ENCODE measurements at regions not wholly inside any gene's neighbourhood (a gene's known extent, or its start where the extent isn't known, plus 50 kb on each side); places are given as distances from the start of the nearest gene placed in this dataset.

DNA sequence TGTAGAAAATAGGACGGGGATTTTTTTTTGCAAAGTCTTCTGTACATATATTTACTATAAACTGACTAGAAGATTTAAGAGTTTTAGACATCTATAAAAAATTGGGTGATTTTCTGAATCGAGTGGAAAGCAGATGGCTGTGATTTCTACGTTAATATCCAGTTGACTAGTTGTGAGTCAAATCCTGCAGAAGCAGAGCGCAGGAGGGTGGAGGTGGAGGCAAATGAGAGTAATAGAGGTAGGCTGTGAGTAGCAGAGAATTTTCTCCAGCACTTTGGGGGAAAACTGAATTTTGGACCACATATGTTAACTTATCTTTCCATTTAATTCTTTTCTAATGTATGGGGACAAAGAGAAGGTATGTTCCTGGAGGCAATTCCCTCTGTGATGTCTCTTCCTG is 82.1 kb upstream of the SOX3 start:
- Histone ChIP-seq H3K36me3 (ENCODE audit: insufficient read depth, low read length) (no peaks in the 10 kb centered on the region), H3K4me3 (ENCODE audit: insufficient read depth, low read length) (no peak overlapping the region), H3K4me1 (ENCODE audit: insufficient read depth, low read length) (no peaks in the 10 kb centered on the region), H3K9me3 (ENCODE audit: low read depth, low read length) (no peaks in the 10 kb centered on the region), H3K4me2 (ENCODE audit: insufficient read depth, low read length) (no peak overlapping the region), H3K79me2 (ENCODE audit: insufficient read depth, low read length) (no peaks in the 10 kb centered on the region), H3K27me3 (ENCODE audit: insufficient read depth, low read length) (no peaks in the 10 kb centered on the region), H3K27ac (ENCODE audit: low read depth, low read length) (no peak overlapping the region), H4K20me1 (ENCODE audit: insufficient read depth, low read length) (no peaks in the 10 kb centered on the region), H2AFZ (ENCODE audit: low read length) (no peak overlapping the region)
- TF ChIP-seq, protein P1, sequence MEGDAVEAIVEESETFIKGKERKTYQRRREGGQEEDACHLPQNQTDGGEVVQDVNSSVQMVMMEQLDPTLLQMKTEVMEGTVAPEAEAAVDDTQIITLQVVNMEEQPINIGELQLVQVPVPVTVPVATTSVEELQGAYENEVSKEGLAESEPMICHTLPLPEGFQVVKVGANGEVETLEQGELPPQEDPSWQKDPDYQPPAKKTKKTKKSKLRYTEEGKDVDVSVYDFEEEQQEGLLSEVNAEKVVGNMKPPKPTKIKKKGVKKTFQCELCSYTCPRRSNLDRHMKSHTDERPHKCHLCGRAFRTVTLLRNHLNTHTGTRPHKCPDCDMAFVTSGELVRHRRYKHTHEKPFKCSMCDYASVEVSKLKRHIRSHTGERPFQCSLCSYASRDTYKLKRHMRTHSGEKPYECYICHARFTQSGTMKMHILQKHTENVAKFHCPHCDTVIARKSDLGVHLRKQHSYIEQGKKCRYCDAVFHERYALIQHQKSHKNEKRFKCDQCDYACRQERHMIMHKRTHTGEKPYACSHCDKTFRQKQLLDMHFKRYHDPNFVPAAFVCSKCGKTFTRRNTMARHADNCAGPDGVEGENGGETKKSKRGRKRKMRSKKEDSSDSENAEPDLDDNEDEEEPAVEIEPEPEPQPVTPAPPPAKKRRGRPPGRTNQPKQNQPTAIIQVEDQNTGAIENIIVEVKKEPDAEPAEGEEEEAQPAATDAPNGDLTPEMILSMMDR (IDR thresholded peaks at IDR 0.05; ENCODE audit: extremely low read depth, low read depth, low read length), result no peak
- no peak for DNase-seq (ENCODE audit: insufficient read length, low spot score, missing footprints)

DNA sequence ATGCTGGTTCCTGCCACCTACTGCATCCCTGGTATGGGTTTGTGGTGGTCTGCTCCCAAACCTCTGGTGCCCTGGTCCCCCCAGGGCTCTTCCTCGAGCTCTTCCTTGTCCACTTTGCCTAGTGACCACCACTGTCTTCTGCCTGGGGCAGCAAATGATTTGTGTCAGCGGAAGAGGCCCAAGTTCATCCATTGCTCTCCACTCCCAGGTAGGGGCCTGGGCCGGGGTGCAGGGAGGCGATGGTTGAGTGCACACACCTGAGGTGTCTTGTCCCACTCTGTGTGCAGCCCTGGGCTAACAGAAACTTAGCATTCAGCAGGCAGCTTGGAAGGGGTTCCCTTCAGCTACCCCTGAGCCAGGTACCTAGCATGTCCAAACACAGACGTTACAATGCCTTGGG is 75.6 kb upstream of the SOX3 start:
- H3K79me2 ChIP-seq (ENCODE audit: insufficient read depth, low read length), result no peaks in the 10 kb centered on the region
- H3K4me2 ChIP-seq (ENCODE audit: insufficient read depth, low read length), result no peak overlapping the region
- H3K27me3 ChIP-seq (ENCODE audit: insufficient read depth, low read length), result no peaks in the 10 kb centered on the region
- H2AFZ ChIP-seq (ENCODE audit: low read length), result no peak overlapping the region
- no peak for DNase-seq (ENCODE audit: insufficient read length, low spot score, missing footprints)
- H4K20me1 ChIP-seq (ENCODE audit: insufficient read depth, low read length), result no peaks in the 10 kb centered on the region
- H3K9me3 ChIP-seq (ENCODE audit: low read depth, low read length), result no peaks in the 10 kb centered on the region
- TF ChIP-seq, protein P1 (IDR thresholded peaks at IDR 0.05; ENCODE audit: extremely low read depth, low read depth, low read length), result no peak
- no peak overlapping the region for H3K4me3 ChIP-seq (ENCODE audit: insufficient read depth, low read length)
- no peak overlapping the region for H3K27ac ChIP-seq (ENCODE audit: low read depth, low read length)
- H3K36me3 ChIP-seq (ENCODE audit: insufficient read depth, low read length), result no peaks in the 10 kb centered on the region
- H3K4me1 ChIP-seq (ENCODE audit: insufficient read depth, low read length), result no peaks in the 10 kb centered on the region

DNA sequence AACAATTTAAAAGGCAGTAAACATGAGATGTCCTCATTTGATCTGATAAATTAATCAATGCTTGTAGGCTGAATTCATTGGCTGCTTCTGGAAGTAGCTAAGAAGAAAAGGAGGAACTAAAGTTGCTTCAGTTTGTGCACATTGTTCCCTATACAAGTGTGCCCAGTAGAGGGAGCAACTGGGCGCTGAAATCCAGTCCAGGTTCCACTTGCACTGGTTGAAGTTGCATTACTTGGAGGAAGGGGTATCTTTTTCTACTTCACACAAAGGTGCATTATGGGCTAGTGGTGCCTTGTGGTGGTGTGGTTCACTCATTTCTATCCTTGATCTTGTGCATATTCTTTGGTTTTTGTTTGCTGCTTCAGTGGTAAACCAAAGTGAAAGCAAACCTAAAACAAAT is 67.9 kb upstream of the SOX3 start:
- DNase-seq (ENCODE audit: insufficient read length, low spot score, missing footprints), result peak; percentile 11
- Histone ChIP-seq H2AFZ (ENCODE audit: low read length) (peak overlapping the region; percentile 21), H3K36me3 (ENCODE audit: insufficient read depth, low read length) (no peaks in the 10 kb centered on the region), H3K27ac (ENCODE audit: low read depth, low read length) (no peak overlapping the region), H3K4me2 (ENCODE audit: insufficient read depth, low read length) (no peak overlapping the region), H3K4me3 (ENCODE audit: insufficient read depth, low read length) (no peak overlapping the region), H3K79me2 (ENCODE audit: insufficient read depth, low read length) (no peaks in the 10 kb centered on the region), H3K4me1 (ENCODE audit: insufficient read depth, low read length) (no peaks in the 10 kb centered on the region), H3K9me3 (ENCODE audit: low read depth, low read length) (no peaks in the 10 kb centered on the region), H3K27me3 (ENCODE audit: insufficient read depth, low read length) (no peaks in the 10 kb centered on the region), H4K20me1 (ENCODE audit: insufficient read depth, low read length) (no peaks in the 10 kb centered on the region)
- TF ChIP-seq, protein P1 (IDR thresholded peaks at IDR 0.05; ENCODE audit: extremely low read depth, low read depth, low read length), result peak; percentile 47

- TF ChIP-seq, protein P1 (IDR thresholded peaks at IDR 0.05; ENCODE audit: extremely low read depth, low read depth, low read length), result no peak
- Histone ChIP-seq H3K4me3 (ENCODE audit: insufficient read depth, low read length) (no peak overlapping the region), H3K4me1 (ENCODE audit: insufficient read depth, low read length) (no peaks in the 10 kb centered on the region), H3K36me3 (ENCODE audit: insufficient read depth, low read length) (no peaks in the 10 kb centered on the region), H2AFZ (ENCODE audit: low read length) (no peak overlapping the region), H3K27me3 (ENCODE audit: insufficient read depth, low read length) (no peaks in the 10 kb centered on the region), H3K79me2 (ENCODE audit: insufficient read depth, low read length) (no peaks in the 10 kb centered on the region), H3K4me2 (ENCODE audit: insufficient read depth, low read length) (no peak overlapping the region), H3K9me3 (ENCODE audit: low read depth, low read length) (no peaks in the 10 kb centered on the region), H3K27ac (ENCODE audit: low read depth, low read length) (no peak overlapping the region), H4K20me1 (ENCODE audit: insufficient read depth, low read length) (no peaks in the 10 kb centered on the region)
- no peak for DNase-seq (ENCODE audit: insufficient read length, low spot score, missing footprints)
These were observed 59.0 kb upstream of the SOX3 start for GRCh38 chrX:140563893-140564292.
